Fibroblast of the conjunctiva (primary cell): ENCODE measurements at regions not wholly inside any gene's neighbourhood (a gene's known extent, or its start where the extent isn't known, plus 50 kb on each side); places are given as distances from the start of the nearest gene placed in this dataset.

ENCODE experiments used
- DNase-seq: peaks from one replicate; pipeline ENCODE4 v3.0.0-alpha.2; 2010; ENCODE audit warnings: low read depth

- DNase-seq, result no peak
Measured at GRCh38 chr12:131477613-131478012, 233.3 kb upstream of the SFSWAP start.

GRCh38 chr12:131478468-131478867 lies 232.4 kb upstream of the SFSWAP start:
- DNase-seq, result no peak

GRCh38 chr12:131482199-131482598 lies 228.7 kb upstream of the SFSWAP start:
- DNase-seq, result no peak

- DNase-seq, result no peak
Measured at GRCh38 chr12:131482686-131483085, 228.2 kb upstream of the SFSWAP start.

- no peak for DNase-seq
Measured at GRCh38 chr12:131486451-131487230, 224.2 kb upstream of the SFSWAP start.

DNA sequence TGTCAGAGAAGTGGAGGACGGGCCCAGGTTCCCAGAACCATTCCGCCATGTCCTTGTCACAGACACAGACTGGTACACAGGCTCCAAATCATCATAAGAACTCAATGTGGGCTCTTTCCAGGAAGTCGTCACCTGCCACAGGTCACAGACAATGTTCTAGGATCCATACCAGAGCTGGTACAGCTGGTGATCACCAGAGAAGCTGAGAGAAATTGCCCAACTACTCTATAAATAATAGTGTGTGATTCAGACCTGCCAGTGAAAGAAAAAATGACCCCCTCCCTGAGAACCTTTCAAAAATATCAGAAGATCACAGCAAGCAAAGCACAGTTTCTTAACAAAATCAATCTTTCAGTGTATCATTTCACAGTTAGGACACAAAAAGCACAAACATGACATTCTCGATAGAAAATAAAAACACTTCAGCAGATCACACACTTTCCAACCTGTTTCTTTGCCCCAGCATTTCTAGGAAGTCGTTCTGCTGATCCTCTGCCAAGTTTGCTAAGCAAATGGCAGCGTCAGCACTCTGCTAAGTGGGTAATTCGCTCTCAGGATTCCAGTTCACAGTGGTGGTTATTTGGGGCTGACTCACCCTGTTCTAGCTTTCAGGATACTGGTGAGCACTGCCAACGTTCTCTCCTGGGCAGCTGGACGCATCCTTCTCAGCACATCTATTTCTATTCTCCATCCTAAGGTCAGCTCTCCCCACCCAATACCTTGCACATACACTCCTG lies 223.3 kb upstream of the SFSWAP start:
- DNase-seq, result no peak

GRCh38 chr12:131489718-131490117 lies 221.2 kb upstream of the SFSWAP start:
- DNase-seq, result no peak

DNA sequence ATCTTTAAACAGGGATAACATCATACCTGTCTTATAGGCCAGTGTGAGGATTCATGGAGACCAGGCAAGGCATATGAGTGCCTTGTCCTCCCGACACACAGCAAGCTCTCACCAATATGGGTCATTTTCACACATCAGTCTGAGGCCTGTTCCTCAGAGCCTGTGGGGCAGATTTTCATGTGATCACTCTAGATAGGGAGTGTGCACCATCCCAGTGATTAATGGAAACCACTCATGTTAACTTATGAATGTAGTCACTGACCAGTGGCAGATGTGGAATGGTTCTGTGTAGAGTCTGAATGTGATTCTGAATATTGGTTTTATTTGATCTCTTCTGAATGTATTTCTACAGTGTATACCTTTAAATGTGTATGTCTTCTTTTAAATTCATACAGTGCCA lies 219.7 kb upstream of the SFSWAP start:
- no peak for DNase-seq

DNA sequence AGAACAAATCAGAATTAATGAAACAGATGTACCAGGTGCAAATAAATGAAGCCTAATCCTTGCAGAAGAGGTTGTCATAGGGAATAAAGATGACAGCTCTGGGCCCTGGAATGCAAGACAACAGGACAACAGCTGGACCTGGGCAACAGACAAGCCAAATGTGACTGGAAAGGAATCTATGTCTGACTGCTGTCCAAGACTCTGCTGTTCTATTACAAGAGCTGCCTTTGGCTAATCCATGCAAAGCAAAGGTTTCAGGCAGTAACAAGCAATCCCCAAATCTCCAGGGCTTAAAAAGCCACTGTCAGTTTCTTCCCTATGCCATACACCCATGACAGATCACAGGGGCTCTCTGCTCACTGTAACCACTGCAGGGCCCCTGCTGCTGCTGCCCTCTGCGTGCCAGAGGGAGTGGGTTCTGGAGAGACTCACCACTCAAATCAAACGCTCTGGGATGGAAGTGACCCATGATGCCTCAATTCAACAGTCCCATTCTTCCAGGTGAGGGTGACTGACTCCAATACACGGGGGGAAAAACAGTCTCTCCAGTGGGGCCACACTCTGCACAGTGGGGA lies 218.9 kb upstream of the SFSWAP start:
- DNase-seq, result no peak

DNA sequence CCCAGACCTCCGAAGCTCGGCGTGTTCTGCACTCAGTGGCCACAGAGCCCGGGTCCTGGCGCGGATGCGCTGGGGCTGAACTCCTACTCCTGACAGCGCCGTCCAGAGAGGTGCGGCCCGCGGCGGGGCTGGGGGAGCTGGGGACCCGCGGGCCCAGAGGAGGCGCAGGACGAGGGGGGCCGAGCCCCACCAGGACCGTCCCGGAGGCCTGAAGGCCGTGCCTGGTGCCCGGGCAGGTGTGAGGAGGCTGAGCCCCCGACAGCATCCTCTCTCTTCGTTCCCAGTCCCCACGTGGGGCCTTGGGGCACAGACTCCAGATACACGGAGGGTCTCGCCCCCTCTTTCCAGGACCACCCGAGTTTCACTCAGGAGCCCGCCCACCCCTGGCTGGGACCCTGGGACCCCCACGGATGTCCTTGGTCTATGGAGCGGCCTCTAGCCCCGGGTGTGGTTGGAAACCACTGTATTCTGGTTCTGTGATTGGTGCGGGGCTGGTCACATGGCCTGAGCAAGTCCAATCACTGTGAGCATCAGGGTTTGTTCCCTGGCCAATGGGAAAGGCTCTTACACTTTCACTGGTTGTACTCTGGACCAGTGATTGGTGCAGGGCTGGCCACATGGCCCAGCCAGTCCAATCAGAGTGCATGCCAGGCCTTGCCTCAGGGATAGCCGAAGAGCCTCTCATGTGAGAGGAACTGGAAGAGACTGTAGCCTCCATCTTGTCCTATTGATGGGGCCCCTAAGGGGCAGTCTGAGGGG lies 217.6 kb upstream of the SFSWAP start:
- DNase-seq, result no peak

DNA sequence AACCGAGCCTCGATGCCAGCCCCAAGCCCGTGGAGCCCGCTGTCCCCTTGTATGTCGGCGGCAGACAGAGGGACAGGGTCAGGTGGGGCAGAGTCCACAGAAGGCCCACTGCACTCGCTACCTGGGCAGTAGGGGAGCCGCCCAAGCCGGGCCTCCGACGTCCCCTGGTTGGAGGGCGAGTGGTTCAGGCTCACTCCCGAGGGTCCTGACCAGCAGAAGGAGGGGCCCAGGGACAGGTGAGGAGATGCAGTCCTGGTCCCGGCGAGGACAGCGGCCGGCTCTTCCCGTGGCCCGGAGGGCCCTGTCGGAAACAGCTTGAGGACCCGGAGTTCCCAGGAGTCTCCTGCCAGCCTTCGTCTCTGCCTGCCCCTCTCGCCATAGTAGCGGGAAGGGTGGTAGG lies 216.7 kb upstream of the SFSWAP start:
- DNase-seq, result no peak

DNA sequence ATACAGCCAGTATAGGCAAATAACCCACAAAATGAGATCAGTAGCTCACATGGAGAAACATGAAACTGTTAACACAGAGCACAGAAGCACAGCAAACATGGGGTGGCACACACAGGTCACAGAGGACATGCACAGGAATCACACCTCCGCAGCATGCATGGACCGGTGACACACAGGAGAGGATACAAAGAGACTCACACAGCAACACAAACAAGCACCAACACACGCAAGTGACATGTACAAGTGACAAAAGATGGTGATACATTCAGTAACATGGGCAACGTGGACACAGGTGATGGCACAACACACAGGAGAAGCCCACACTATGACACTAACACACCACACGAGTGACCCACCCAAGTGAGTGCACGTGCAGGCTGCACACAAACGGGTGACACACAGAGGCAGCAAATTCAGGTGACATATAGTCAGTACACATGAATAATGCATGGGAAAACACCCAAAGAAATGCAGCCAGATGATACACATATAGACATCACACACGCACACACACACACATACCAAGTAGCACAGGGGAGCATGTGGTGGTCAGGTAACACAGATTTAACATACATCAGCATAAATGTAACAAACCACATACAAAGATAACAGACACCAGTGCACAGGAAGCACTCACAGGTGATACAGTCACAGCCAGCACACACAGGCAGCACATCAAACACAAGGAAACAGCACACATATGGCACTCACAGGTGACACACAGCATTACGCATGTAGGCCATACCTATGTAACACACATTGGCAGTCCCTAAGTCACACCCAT lies 216.0 kb upstream of the SFSWAP start:
- no peak for DNase-seq

GRCh38 chr12:131497966-131498365 lies 212.9 kb upstream of the SFSWAP start:
- DNase-seq, result no peak

GRCh38 chr12:131499160-131499863 lies 211.6 kb upstream of the SFSWAP start:
- DNase-seq, result no peak

GRCh38 chr12:131499864-131500190 lies 211.1 kb upstream of the SFSWAP start:
- DNase-seq, result no peak

DNA sequence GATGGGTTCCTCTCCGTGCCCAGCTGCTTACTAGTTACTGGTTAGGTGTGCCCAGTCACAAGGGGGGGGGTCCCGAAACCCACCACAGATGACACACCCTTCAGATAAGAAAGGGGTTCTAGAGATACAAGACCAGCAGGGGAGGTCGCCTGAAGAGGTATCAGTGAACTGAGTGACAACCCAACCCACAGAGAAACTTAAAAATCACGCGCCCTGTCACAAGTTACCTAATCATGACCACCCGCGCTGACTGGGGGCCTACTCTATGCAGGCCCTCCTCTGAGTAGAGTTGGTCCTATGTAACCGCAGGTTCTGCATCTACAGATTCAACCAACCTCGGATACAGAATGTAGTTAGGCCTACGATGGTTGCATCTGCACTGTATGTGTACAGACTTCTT lies 210.3 kb upstream of the SFSWAP start:
- no peak for DNase-seq

- no peak for DNase-seq
Measured at GRCh38 chr12:131505561-131505960, 205.3 kb upstream of the SFSWAP start.

- no peak for DNase-seq
Measured at GRCh38 chr12:131506426-131506825, 204.5 kb upstream of the SFSWAP start.

DNA sequence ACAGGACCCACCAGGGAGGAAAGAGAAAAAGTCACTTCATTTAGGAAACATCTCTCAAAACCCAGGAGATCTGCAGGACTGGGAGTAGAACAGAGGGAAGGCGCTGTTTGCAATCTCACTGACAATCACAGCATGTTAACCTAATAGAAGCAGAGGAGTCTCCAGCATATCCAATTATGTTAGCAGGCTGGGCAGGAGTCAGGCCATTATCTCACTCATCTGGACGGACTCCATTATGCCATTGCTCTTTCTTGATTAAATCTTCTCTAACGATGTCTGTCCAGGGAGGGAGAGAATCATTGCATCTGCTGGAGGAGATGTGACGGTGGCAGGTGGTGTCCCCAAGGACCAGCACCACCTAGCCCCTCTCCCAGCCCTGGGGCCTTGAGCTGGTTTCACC lies 203.8 kb upstream of the SFSWAP start:
- DNase-seq, result no peak

GRCh38 chr12:131507881-131508280 lies 203.0 kb upstream of the SFSWAP start:
- DNase-seq, result no peak

DNA sequence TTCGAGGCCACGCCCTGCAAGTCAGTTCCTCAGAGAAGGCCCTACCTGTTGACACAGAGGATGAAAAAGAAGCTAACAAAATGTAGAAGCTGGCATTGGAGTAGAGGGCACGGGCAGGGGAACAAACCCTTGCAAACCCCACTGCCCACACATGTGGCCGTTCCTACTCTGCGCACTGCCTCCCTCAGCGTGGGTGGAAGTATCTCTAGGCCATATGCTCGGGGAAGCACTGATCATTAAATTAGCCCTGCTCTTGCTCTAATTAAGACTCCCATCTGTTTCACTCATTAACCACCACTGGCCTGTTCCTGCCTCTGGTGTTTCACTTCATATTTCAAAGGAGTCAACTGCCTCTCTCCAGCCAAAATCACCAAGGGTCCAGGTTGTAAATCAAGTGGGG lies 201.2 kb upstream of the SFSWAP start:
- DNase-seq, result no peak
